HTR-8/SVneo (cell line): ENCODE measurements at regions not wholly inside any gene's neighbourhood (a gene's known extent, or its start where the extent isn't known, plus 50 kb on each side); places are given as distances from the start of the nearest gene placed in this dataset.
A peak's percentile ranks its signal among the peaks of the same experiment; 100 is the strongest.
"Not testable (repeated sequence)": the region's sequence is repeated elsewhere in the genome, so short reads cannot be mapped to it uniquely, and the experiment has no call there.

Experiments used
- DNase-seq: peaks from one replicate; pipeline ENCODE4 v3.0.0; 2011; ENCODE audit warnings: low spot score, mixed read lengths; ENCODE audit not compliant: insufficient read length
- FAIRE-seq: peaks from 2 replicates; lab custom pipeline; 2011; peaks lifted over from hg19 to GRCh38; lab: Jason Lieb, UNC

DNA sequence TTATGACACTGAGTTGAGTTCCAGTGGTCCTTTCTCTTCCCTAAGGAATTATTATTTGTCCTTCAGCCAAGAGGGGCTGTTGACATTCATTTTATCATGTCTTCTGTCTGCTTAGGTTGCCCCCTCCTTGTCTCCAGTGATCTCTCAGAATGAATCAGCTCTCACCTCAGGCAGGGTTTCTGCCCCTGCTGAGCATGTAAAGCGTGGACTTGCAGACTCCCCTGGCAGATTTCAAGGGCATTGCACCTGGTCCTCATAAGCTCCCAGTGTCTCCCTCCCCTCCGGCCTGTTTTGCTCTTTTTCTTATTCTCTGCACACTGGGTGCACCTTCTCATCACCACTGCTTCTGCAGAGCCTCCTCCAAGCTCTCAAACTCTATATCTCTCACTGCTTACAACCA is 188.4 kb downstream of the KCNS3 start:
- FAIRE-seq = no peak
- DNase-seq = no peak

DNA sequence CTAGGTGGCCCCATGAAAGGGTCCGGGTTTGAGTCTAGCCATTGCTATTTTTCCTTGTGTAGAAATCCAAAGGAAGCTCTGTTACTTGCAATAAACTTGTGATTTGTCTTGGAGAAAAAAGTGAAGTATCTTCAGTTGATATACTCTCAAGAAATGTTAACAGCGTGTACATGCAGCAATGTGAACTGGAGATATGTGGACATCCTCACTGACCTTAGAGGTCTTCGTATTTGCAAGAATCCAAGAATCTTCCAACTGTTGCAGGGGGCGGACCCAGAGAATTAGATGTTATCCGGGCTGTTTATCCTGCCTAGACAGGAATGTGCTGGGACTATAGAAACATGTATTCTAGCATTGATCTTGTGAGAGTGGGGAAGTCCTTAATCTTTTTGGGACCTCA is 187.6 kb downstream of the KCNS3 start:
- FAIRE-seq (no peak), DNase-seq (no peak)

DNA sequence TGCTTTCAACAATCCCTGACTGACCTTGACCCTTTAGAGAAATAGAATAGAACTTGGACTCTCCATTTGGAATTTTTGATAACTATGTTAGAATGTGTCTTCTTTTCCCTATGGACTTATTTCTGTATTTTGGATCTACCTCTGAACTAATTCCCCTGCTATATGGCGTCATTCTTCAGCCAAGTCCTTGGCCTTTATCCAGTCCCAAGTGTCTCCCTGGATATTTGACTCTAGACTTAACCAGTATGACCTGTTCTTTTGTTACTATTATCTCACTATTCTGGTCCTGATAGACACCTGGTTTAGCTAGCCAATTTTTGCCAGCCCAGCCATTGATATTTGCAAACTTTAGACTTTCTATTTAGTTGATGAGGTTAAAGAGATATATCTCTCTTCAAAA is 186.8 kb downstream of the KCNS3 start:
- FAIRE-seq (no peak), DNase-seq (no peak)

DNA sequence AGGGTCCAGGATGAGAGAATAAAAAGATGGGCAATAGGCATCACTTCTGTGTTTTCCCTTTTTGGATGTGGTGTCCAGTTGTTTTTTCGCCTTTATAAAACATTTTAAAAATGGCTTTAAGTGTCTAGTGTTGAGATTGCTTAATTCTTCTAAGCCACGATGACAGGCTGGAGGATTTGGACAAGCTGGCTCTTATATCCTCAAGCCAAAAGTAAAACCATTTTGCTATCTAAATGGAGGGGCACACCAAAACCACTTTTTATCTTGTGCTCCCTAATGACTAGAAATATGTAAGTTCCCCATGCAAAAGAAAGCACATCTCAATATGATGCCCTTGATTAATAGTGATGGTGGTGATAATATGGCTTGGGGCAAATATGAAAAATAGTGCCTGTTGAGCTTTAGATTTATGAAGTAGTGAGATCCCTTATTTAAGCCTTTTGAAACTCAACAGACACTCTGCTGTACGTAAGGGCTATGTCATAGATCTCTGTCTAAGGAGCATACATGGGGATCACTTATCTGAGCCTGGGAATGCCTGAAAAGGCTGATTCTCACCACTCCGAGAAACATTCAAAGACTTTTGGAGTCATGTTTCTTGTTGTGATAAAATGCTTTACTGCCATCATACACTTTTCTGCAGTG is 185.5 kb downstream of the KCNS3 start:
- DNase-seq (no peak), FAIRE-seq (no peak)

DNA sequence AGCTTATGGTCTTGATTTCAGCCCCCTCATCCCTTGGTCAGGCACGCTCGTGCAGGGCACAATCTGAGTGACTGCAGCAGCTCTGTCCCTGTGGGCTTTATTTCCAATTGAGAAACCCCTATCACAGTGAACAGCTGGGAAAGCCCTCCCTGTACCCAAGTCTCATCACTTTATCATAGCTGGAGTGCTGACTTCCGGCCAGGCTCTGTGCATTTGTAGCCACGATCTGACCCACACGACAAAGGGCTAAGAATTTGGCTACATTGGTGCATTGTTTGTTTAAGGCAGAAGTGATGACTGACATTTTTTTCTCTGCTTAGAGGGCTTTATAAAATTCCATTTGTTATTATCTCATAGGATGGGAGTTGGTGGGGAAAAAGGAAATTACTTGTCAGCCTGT is 184.4 kb downstream of the KCNS3 start:
- DNase-seq (no peak), FAIRE-seq (no peak)

DNA sequence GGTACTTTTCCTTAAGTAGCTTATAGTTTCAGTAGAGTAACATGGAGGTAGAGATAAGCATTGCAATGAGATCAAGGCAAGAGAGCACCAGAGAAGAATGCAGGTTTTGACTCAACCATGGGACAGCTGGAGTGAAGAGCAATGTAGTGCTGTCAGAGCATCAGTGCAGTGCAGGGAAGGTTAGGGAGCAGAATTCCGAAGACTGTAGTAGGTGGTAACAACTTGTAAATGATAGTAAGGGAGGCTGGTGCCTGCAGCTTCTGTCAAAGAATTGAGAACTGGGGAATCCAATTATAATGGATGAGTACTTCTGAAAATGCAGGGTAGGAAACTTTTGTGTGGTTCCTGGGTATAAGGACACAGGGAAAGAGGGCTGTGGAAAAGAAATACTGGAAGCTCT is 183.2 kb downstream of the KCNS3 start:
- FAIRE-seq = no peak
- no peak for DNase-seq

DNA sequence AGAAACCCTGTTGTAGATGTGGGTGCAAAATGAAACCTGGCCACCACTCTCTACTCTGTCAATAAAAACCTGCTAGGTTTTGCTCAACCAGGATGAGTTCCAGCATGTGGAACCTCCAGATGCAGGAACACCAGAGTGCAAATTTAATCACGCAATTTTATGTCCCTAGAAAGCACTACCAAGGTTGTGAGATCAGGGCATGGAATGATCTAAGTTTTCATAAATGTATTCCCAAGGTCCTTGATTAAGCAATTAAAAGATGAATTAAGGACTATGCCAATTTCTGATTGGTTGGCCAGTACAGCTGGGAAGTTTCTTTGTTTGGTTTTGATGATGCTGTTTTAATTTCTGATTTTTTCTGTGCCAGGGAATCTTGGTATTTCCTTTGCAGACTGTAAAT is 179.2 kb downstream of the KCNS3 start:
- FAIRE-seq = no peak
- no peak for DNase-seq

DNA sequence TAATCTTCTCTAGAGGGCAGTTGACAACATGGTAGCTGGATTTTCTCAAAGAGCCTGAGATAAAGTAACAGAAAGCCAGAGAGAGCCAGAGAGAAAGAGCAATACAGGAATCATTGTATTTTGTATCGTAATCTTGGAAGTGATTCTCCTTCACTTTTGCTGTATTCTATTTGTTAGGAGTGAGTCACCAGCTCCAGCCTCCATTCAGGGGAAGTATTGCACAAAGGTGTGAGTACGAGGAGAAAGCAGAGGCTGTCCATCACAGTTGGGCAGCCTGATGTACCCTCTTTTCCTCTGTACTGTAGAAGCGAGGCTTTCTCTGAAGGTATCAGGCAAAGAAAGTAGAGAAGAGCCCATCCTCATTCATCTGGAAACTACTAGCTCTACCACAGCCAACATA is 176.8 kb downstream of the KCNS3 start:
- no peak for FAIRE-seq

DNA sequence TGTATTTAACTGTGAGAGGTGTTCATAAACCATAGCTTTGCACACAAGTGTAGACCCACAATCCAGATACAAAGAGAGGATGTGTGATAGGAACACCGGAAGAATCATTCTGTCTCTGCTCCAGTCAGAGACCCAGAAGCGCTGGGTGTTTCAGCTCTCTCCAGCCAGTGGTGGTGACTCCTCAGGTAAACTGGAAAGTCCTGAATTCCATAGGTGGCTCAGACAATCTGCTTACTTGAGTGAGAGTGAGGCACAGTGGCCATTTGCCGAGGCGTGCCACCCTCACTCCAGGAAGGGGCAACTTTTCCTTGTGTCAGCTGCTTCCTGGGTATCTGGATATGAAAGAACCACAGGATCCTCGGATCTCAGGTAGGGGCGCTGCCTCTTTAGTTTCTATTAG is 171.5 kb downstream of the KCNS3 start:
- FAIRE-seq = no peak
- no peak for DNase-seq

More for the DNA sequence above, 176.8 kb downstream of the KCNS3 start:
- no peak for DNase-seq

DNA sequence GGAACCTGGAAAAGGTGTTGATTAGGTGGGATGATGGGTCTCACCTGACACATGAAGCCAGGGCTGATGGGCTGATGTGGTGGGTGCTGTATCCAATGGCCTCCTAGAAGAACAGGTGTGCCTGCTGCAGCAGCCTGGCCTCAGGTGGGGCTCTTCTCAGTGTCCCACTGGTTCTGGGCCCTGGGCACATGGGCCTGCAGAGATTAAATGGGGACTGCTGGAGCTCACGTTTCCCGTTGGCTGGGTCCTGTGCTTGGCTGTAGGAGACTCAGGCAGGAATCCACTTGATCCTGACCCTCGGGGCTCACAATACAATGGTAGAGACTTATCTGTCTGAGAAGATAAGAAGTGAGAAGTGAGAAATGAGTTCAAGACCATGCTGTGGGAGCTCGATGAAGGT is 170.9 kb downstream of the KCNS3 start:
- DNase-seq = no peak
- no peak for FAIRE-seq

DNA sequence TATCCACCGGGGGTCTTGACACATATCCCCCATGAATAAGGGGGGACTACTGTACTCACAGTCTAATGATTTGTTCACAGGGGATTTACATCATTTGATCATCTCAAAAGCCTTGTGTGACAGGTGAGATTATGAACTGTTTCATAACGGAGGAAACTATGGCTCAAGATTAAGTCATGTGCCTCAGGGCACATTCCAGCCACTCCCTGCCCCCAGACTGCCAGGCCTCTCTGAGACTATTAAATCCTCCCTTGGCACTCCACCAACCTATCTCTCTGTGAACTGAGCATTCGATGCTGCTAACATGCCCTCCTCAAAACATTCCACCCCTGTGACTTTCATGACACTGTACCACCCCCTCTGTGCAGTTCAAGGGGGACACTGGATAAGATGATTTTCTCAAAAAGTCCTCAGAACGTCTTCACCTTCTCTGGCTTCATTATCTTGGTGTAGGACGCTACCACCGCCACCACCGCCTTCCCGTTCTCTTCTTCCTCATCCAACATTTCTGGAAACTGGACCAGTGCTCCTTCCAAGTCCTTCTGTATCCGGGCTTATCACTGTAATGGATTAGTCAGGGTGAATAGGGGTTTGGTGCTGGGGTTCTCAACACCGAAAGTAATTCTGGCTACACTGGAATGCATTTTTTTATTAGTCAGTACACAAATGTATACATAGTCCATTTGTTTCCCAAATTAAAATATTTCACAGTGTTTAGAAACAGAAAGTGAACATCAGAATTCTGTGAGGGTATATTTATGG is 169.6 kb downstream of the KCNS3 start:
- DNase-seq = peak; percentile 79
- peak; percentile 96 for FAIRE-seq

DNA sequence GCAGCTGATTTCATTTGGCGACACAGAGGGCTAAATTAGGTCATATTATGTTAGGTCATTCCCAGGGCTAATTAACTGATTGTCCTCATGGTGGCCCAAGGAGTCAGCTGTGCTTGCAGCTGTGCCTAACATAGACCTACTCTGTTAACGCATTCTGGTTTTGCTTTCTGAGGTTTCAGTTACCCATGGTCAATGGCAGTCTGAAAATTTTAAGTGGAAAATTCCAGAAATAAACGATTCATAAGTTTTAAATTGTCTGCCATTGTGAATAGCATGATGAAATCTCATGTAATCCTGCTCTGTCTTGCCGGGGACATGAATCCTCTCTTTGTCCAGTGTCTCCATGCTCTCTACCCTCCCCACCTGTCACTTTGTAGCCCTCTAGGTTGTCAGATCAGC is 168.7 kb downstream of the KCNS3 start:
- DNase-seq = no peak
- FAIRE-seq = no peak

DNA sequence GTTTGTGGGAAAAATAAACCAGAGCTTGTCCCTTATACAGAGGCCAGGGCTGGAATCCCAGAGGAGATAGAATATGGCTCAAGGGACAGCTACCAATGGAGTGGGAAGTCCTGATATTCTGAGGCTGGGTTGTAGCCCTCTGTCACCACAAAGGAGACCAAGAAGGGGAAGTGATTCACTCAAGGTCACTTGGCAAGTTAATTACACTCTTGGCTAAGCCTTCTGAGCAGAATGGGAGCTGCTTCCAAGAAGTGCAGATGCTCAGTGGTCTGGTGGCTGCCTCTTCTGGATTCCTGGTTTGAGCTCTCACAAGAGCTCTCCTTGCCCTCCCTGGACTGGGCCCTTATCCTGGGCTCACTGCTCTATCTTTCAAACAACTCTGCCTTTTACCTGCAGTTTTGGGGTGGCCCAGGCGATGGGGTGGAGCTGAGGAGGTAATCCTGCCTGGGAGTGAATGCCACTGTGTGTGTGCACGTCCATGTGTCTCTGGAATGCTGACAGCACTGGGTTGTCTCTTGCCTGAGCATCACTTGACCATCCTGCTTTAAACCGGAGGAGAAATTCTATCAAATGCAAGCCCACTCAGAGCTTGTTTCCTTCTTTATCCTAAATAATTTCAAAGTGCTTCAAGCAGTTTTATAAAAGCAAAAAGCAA is 168.2 kb downstream of the KCNS3 start:
- FAIRE-seq = no peak
- no peak for DNase-seq

DNA sequence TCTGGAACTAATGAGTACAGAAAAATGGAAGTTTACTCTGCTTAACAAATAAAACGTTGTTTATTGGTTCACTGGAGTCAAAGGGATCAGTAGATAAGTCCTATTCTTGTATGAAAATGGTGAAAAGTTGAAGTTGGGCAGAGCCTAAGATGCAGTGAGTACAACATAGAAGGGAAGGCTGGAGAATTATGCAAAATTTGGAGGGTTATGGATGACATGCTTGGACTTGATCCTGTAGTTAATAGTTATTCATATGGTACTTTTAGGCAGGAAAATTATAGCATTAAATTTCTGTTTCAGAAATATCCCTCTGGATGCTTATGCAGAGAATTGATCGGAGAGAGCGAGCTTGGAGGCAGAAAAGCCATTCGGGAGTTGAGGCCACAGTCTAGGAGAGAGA is 167.6 kb downstream of the KCNS3 start:
- no peak for FAIRE-seq
- no peak for DNase-seq

DNA sequence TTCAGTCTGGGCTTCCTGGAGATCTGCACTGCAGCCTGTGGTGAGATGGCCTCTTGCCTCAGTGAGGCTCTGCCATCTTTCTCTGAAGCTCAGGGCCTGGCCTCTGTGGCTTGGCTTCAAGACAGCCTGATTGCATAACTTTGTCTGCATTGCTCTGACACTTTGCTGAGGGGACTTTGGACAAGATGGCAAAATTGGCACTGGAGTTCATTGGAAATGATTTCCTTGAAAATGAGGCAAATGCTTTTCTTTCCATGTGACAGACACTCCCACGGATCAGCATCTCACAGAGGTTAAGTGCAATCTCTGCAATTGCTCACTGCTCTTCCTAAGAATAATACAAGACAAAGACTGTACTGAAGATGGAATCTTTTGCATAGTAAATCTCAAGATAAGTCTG is 166.8 kb downstream of the KCNS3 start:
- DNase-seq (no peak), FAIRE-seq (peak; percentile 20)

DNA sequence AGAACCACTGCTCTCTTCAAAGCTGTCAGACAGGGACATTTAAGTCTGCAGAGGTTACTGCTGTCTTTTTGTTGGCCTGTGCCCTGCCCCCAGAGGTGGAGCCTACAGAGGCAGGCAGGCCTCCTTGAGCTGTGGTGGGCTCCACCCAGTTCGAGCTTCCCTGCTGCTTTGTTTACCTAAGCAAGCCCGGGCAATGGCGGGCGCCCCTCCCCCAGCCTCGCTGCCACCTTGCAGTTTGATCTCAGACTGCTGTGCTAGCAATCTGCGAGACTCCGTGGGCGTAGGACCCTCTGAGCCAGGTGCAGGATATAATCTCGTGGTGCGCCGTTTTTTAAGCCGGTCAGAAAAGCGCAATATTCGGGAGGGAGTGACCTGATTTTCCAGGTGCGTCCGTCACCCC is 138.9 kb downstream of the KCNS3 start:
- not testable (repeated sequence) for DNase-seq, FAIRE-seq

DNA sequence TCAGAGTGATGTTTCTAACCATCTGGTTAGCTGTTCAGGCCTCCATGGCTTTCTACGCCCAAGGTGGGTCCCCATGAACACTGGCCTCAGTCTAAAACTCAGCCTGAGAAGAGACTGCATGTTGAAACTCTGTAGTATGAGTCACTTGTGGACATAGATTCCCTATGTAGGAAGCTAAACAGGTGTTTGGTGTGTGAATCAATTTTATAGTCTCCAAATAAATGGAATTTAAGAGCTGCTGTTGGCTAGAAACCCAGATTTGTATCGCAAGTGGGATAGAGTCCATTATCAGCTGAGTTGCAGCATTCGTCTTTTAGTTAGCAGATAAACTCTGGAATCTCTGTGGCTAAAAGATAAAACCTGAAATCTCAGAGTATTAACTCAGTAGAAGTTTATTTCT is 131.4 kb downstream of the KCNS3 start:
- FAIRE-seq = no peak
- DNase-seq = no peak

DNA sequence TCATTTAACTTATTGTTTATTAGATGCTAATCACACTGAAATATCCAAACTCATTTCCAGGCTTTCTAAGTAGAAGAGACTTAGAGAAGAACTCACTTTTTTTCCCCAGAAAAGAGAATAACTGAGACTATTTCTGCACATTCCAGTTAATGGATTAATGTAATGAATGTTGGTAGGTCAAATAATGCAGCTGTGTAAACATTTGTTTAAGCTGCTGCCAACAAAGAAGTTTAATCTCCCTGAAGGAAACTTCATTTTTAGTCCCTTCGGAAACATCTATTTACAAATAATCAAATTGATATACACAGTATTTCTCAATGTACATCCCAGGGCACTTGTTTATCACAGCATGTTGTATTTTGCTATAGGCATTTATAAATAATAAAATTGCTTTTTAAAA is 126.9 kb downstream of the KCNS3 start:
- FAIRE-seq (no peak), DNase-seq (no peak)

DNA sequence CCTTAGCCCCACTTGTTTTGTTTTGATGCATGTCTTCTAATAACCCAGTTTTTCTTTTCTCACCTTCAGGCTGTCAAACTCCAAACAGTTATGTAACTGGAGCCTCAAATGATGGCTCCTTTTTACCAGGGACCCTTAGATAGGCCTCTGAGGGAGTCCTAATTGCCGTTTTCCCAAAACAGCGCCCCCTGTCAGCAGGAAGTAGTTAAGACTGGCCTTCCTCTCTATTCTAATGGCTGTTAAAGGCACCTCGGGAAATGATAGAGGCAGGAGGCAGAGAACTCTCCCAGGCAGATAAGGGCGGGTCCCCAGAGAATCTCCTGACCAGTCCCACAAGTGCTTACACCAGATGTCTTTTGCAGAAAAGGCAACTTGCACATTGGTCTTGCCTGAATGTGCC is 123.2 kb downstream of the KCNS3 start:
- DNase-seq = no peak
- FAIRE-seq = no peak

DNA sequence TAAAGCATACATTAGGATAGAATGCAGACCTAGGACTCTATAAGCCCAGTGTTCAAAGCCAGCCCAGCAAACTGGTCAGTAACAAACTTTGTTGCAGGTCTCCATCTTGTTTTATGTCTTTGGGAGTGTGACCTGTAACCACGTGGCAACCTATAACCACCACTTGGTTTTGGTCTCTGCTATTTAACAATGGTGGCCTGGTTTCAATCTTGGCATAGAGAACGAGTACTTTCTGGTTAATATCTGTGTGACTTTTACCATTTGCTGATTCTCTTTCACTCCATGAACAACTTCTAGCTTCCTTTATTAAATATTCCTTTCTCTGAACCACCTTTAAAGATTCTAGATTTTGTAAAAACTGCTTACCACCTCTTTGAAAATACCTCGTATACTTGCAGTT is 118.5 kb downstream of the KCNS3 start:
- no peak for DNase-seq
- no peak for FAIRE-seq

DNA sequence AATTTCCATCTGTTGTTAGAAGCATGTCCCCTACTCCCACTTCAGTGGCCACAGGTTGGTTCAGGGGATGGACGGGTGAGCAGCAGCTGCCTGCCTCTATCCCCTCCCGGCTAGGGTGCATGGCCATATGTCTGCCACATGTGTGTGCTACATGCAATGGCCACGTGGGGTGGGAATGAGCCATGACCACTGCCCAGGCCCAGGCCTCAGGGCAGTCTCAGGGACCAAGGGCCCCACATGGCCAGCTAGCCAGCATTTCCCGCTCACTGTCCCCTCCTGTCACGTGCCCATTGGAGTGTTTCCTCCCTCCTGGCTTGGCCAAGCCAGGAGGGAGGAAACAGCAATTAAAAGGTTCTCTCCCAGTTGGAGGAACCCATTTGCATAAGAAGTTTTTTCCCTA is 117.1 kb downstream of the KCNS3 start:
- FAIRE-seq (no peak), DNase-seq (no peak)
